VCaP (cell line): ENCODE measurements at regions not wholly inside any gene's neighbourhood (a gene's known extent, or its start where the extent isn't known, plus 50 kb on each side); places are given as distances from the start of the nearest gene placed in this dataset.
"Not testable (repeated sequence)": the region's sequence is repeated elsewhere in the genome, so short reads cannot be mapped to it uniquely, and the experiment has no call there.

ENCODE experiments used
- H3K27ac ChIP-seq: fragments of 450-650 bp; 2 replicates; pipeline ENCODE4 v1.5.1; 2017
- CTCF ChIP-seq: fragments of 450-650 bp; conservative IDR thresholded peaks from 2 replicates; pipeline ENCODE4 v1.5.1; 2017; ENCODE audit warnings: mild to moderate bottlenecking, moderate library complexity

- H3K27ac ChIP-seq = no peak overlapping the region
- no peak for TF ChIP-seq CTCF
These were observed 495.3 kb upstream of the API5 start for GRCh38 chr11:42816471-42816870.

GRCh38 chr11:42819126-42819525, 492.7 kb upstream of the API5 start:
- no peak for TF ChIP-seq CTCF
- no peak overlapping the region for H3K27ac ChIP-seq

- H3K27ac ChIP-seq = not testable (repeated sequence)
These were observed 489.6 kb upstream of the API5 start for GRCh38 chr11:42822188-42822587.

GRCh38 chr11:42823546-42823945, 488.2 kb upstream of the API5 start:
- TF ChIP-seq CTCF = no peak
- no peak overlapping the region for H3K27ac ChIP-seq

- TF ChIP-seq CTCF = no peak
- H3K27ac ChIP-seq = no peak overlapping the region
These were observed 487.7 kb upstream of the API5 start for GRCh38 chr11:42824067-42824466.

- TF ChIP-seq CTCF = no peak
- H3K27ac ChIP-seq = no peak overlapping the region
These were observed 486.2 kb upstream of the API5 start for GRCh38 chr11:42825598-42825997.

GRCh38 chr11:42827845-42828244, 484.0 kb upstream of the API5 start:
- H3K27ac ChIP-seq = no peak overlapping the region
- no peak for TF ChIP-seq CTCF

GRCh38 chr11:42837994-42838393, 473.8 kb upstream of the API5 start:
- no peak for TF ChIP-seq CTCF
- no peak overlapping the region for H3K27ac ChIP-seq
